NCI-H345 treated with DMSO at 0.1 percent for 48 hours (cell line): ENCODE measurements at regions not wholly inside any gene's neighbourhood (a gene's known extent, or its start where the extent isn't known, plus 50 kb on each side); places are given as distances from the start of the nearest gene placed in this dataset.
A peak's percentile ranks its signal among the peaks of the same experiment; 100 is the strongest.

ENCODE experiments used
- DNase-seq: peaks from one replicate; lab custom pipeline; 2025; ENCODE audit not compliant: unreplicated experiment; lab: John Stamatoyannopoulos, UW

GRCh38 chr14:66396164-66396563 lies 90.0 kb upstream of the CCDC196 start:
- no peak for DNase-seq

DNA sequence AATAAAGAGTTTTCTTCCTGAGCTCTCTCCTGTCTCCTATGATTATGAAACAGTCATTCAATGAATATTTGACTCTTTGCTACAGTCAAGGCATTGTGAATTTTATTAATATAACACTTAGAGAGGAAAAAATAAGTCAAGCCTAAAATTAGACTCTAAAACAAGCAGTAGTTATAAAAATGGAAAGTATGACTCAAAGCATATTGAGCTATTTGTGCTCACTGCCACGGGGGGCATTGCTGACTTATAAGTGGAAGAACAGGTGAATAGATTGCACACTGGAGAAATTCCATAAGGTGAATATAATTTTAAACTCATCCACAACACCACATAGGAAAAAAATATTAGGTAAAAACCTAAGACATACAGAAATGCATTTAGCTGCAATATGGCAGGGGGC lies 87.7 kb upstream of the CCDC196 start:
- DNase-seq: no peak

DNA sequence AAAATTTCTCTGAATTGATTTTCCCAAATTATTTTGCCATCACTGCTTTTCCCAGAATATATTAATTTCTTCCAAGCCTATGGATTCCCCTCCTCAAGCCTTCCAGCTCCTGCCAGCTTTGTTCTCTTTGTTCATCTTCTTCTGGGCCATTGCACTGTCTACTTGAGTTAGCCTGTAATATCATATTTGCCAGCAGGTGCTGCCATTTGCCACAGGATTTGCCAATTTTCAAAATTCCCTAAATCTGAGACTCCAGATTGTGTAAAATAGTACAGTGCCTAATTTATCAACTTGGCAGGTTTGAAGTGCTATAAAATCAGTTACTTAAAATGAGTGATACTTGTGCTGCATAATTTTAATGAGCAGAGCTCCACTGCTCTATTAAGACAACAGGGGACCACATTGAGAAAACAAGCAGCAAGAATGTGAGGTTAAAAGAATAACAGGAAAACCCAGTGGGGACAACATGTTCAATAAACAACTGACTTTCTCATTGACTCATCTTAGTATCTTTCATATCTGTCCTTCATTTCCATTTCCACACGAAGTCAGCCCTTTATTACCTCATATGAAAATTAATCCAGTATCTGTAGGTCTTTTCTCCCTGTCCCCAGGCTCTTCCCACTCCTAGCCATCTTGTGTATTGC lies 84.6 kb upstream of the CCDC196 start:
- no peak for DNase-seq

DNA sequence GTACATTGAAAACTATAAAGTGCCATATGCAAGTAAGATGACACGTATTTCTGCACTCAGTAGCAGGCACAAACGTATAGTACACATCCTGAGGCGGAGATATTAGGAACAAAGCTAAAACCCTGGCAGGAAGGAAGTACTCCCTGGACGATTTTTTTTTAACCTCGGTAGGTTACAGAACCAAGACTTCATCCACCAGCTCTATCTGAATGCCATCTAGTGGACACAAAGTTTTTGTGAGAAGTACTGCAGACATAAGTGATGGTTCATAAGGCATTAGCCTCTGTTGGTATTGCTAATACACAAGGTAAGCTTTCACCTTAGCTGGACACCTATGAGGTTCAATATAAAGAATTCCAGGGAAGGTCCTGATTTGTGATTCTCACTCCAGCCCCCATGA lies 83.0 kb upstream of the CCDC196 start:
- peak; percentile 3 for DNase-seq

- DNase-seq: no peak
These were observed 82.1 kb upstream of the CCDC196 start for GRCh38 chr14:66404051-66404545.

- DNase-seq: no peak
These were observed 81.0 kb upstream of the CCDC196 start for GRCh38 chr14:66405158-66405557.

DNA sequence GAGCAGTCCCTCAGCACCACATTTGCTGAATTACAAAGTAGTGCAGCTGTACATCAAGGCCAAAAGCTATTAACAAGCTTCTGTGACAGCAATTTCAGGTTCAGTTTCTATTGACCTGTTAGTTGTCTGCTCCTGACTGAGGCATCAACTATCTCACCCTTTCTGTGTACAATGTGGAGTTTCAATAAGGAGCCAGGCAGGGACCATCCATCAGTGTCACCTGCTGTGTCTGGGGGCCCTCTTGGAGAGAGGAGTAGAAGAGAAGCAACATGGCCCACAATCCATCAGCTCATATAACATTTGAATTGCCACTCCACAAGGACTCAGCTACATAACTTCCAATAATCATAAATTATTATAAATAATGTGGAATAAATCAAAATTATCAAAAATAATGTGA lies 72.3 kb upstream of the CCDC196 start:
- no peak for DNase-seq

GRCh38 chr14:66414511-66414910 lies 71.7 kb upstream of the CCDC196 start:
- DNase-seq: no peak

DNA sequence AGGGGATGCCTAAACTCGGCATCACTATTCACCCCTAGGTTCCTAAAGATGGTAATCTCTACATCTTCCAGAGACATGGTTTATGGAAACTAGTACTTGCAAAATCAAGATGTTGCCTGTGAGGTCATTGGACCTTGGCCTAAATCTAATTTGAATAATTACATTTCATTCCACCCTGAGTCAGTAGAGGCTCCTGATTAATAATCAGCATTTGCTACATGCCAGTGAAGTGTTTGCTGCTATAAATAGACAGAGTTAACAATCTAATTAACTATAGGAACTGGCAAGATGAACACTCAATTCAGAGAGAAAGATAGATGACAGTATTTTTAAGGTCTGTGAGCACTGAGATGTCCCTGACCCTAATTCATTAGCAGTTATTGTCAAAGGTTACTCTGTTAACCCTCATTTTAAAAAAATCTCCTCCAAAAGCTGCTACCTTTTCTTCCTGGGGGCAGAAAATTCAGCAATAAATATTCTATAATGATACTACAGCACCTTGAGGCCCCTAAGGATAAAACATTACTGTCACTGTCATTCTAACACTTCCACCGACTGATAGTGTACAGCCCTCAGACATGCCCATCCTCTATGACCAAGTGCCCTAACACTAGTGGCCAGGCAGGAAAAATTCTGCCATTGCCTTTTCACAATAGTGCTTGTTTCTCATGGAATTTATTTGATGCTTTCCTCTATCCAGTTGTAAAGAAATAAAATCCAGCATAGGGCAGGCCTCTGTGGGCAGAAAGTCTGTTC lies 65.7 kb upstream of the CCDC196 start:
- no peak for DNase-seq

- DNase-seq: no peak
These were observed 63.9 kb upstream of the CCDC196 start for GRCh38 chr14:66421990-66422946.

GRCh38 chr14:66425402-66425801 lies 60.8 kb upstream of the CCDC196 start:
- no peak for DNase-seq

- DNase-seq: no peak
These were observed 59.7 kb upstream of the CCDC196 start for GRCh38 chr14:66426451-66426850.

GRCh38 chr14:66432334-66432733 lies 53.8 kb upstream of the CCDC196 start:
- no peak for DNase-seq

- DNase-seq: no peak
These were observed 51.7 kb upstream of the CCDC196 start for GRCh38 chr14:66434464-66434863.

DNA sequence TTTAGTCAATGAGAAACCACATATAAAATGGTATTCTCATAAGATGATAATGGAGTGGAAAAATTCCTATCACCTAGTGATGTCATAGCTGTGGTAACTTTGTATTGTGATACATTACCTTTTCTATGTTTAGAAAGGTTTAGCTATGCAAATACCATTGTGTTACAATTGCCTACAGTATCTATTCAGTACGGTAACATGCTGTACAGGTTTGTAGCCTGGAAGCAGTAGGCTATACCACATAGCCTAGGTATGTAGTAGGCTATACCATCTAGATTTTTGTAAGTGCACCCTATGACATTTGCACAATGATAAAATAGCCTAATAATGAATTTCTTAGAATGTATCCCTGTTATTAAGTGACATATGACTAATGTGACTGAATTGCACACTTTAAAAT lies 50.5 kb upstream of the CCDC196 start:
- no peak for DNase-seq
